H1 (cell line): ENCODE measurements at regions not wholly inside any gene's neighbourhood (a gene's known extent, or its start where the extent isn't known, plus 50 kb on each side); places are given as distances from the start of the nearest gene placed in this dataset.

Experiments
- BRCA1 ChIP-seq: IDR thresholded peaks from 2 replicates; pipeline ENCODE4 v1.6.1; 2012; ENCODE audit warnings: low read depth, low read length, improper control_type of control experiment
- CBX5 ChIP-seq: fragments of 300-800, 300-1000 bp; sonication (generic); IDR thresholded peaks from 2 replicates; pipeline ENCODE4 v1.7.1; 2016; ENCODE audit warnings: antibody characterized with exemption, low read length, low read depth
- CEBPB ChIP-seq: IDR thresholded peaks from 2 replicates; pipeline ENCODE4 v1.6.1; 2012; ENCODE audit warnings: low read depth, low read length
- CREB1 ChIP-seq: IDR thresholded peaks from 2 replicates; pipeline ENCODE4 v1.6.1; 2012; ENCODE audit warnings: inconsistent platforms
- EGR1 ChIP-seq: IDR thresholded peaks from 2 replicates; pipeline ENCODE4 v1.6.1; 2011; ENCODE audit warnings: low read depth, low read length, borderline replicate concordance
- POU5F1 ChIP-seq: IDR thresholded peaks from 2 replicates; pipeline ENCODE4 v1.6.1; 2011; ENCODE audit warnings: low read depth, mild to moderate bottlenecking, low read length, moderate library complexity
- RAD21 ChIP-seq, 2 experiments: IDR thresholded peaks in 1 of 2; conservative IDR thresholded peaks in 1 of 2; 2 replicates each; pipeline ENCODE4 v1.6.1; 2011; ENCODE audit warnings: low read depth in 2 of 2, low read length in 2 of 2, improper control_type of control experiment in 1 of 2, inconsistent platforms in 1 of 2, mild to moderate bottlenecking in 1 of 2, moderate library complexity in 1 of 2
- SP2 ChIP-seq: IDR thresholded peaks from 2 replicates; pipeline ENCODE4 v1.6.1; 2012; ENCODE audit warnings: mild to moderate bottlenecking, low read length, inconsistent platforms
- TEAD4 ChIP-seq: IDR thresholded peaks from 2 replicates; pipeline ENCODE4 v1.6.1; 2012; ENCODE audit warnings: low read depth, low read length, inconsistent platforms, mixed read lengths
- TF ChIP-seq, protein P1 (sequence below): fragments of 300-600 bp; sonication (generic); IDR thresholded peaks from 2 replicates; pipeline ENCODE4 v1.7.1; 2012; ENCODE audit warnings: low read length, moderate library complexity, mild to moderate bottlenecking, inconsistent platforms; ENCODE audit not compliant: insufficient replicate concordance

DNA sequence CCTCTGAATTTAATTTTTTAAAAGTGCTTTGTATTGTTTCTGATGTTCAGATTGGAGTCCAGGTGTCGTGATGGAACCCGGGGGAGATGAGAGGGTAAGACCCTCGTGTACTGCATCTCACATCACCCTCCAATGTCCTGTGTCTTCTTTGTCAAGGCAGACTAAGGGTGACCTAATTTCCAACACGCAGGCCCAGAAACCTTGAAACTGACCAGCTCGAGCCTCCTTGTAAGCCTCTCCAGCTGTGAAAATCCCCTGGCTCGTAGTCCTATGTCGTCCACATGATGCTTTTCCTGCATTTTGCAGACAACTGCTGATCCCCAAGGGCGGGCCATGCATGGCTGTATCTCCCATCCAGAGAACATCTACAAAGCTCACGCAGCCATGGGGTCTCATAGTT lies 220.2 kb downstream of the ARHGAP12 start (continued):
- TF ChIP-seq, protein P1, sequence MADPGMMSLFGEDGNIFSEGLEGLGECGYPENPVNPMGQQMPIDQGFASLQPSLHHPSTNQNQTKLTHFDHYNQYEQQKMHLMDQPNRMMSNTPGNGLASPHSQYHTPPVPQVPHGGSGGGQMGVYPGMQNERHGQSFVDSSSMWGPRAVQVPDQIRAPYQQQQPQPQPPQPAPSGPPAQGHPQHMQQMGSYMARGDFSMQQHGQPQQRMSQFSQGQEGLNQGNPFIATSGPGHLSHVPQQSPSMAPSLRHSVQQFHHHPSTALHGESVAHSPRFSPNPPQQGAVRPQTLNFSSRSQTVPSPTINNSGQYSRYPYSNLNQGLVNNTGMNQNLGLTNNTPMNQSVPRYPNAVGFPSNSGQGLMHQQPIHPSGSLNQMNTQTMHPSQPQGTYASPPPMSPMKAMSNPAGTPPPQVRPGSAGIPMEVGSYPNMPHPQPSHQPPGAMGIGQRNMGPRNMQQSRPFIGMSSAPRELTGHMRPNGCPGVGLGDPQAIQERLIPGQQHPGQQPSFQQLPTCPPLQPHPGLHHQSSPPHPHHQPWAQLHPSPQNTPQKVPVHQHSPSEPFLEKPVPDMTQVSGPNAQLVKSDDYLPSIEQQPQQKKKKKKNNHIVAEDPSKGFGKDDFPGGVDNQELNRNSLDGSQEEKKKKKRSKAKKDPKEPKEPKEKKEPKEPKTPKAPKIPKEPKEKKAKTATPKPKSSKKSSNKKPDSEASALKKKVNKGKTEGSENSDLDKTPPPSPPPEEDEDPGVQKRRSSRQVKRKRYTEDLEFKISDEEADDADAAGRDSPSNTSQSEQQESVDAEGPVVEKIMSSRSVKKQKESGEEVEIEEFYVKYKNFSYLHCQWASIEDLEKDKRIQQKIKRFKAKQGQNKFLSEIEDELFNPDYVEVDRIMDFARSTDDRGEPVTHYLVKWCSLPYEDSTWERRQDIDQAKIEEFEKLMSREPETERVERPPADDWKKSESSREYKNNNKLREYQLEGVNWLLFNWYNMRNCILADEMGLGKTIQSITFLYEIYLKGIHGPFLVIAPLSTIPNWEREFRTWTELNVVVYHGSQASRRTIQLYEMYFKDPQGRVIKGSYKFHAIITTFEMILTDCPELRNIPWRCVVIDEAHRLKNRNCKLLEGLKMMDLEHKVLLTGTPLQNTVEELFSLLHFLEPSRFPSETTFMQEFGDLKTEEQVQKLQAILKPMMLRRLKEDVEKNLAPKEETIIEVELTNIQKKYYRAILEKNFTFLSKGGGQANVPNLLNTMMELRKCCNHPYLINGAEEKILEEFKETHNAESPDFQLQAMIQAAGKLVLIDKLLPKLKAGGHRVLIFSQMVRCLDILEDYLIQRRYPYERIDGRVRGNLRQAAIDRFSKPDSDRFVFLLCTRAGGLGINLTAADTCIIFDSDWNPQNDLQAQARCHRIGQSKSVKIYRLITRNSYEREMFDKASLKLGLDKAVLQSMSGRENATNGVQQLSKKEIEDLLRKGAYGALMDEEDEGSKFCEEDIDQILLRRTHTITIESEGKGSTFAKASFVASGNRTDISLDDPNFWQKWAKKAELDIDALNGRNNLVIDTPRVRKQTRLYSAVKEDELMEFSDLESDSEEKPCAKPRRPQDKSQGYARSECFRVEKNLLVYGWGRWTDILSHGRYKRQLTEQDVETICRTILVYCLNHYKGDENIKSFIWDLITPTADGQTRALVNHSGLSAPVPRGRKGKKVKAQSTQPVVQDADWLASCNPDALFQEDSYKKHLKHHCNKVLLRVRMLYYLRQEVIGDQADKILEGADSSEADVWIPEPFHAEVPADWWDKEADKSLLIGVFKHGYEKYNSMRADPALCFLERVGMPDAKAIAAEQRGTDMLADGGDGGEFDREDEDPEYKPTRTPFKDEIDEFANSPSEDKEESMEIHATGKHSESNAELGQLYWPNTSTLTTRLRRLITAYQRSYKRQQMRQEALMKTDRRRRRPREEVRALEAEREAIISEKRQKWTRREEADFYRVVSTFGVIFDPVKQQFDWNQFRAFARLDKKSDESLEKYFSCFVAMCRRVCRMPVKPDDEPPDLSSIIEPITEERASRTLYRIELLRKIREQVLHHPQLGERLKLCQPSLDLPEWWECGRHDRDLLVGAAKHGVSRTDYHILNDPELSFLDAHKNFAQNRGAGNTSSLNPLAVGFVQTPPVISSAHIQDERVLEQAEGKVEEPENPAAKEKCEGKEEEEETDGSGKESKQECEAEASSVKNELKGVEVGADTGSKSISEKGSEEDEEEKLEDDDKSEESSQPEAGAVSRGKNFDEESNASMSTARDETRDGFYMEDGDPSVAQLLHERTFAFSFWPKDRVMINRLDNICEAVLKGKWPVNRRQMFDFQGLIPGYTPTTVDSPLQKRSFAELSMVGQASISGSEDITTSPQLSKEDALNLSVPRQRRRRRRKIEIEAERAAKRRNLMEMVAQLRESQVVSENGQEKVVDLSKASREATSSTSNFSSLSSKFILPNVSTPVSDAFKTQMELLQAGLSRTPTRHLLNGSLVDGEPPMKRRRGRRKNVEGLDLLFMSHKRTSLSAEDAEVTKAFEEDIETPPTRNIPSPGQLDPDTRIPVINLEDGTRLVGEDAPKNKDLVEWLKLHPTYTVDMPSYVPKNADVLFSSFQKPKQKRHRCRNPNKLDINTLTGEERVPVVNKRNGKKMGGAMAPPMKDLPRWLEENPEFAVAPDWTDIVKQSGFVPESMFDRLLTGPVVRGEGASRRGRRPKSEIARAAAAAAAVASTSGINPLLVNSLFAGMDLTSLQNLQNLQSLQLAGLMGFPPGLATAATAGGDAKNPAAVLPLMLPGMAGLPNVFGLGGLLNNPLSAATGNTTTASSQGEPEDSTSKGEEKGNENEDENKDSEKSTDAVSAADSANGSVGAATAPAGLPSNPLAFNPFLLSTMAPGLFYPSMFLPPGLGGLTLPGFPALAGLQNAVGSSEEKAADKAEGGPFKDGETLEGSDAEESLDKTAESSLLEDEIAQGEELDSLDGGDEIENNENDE = no peak
- TF ChIP-seq EGR1 = no peak
- TF ChIP-seq RAD21 (IDR thresholded peaks at IDR 0.05 in 1 of 2, conservative IDR thresholded peaks at IDR 0.05 in 1 of 2; ENCODE audit: low read depth in 2 of 2, low read length in 2 of 2) = no peak
- TF ChIP-seq SP2 = no peak
- TF ChIP-seq CEBPB = no peak
- no peak for TF ChIP-seq CREB1
- TF ChIP-seq TEAD4 = no peak
- no peak for TF ChIP-seq BRCA1
- TF ChIP-seq CBX5 = no peak
- TF ChIP-seq POU5F1 = no peak
